ENCODE measurements at regions not wholly inside any gene's neighbourhood (a gene's known extent, or its start where the extent isn't known, plus 50 kb on each side); places are given as distances from the start of the nearest gene placed in this dataset.

DNA sequence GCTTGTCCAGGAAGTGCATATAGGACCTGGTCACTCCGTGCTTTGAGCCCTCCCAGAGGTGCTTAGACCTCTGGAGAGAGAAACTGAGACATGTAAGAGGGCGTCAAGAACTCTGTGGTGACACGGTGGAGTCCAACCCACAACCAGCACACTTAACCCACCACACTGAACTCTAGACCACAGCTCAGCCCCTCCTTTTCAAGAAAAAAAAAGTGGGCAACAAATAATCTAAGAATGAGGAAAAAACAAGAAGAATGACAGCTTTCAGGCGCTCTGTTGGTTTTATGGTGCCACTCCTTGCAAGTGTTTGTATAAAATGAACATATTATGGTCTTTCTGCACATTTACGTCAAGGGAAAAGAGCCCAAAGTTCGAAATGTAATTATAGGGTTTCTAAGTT lies 50.2 kb upstream of the SNAPC3 start:
- Mint-ChIP-seq H3K36me3 (peaks cover 10% of the 10 kb centered on the region), H3K27me3 (ENCODE audit: low read depth) (no peaks in the 10 kb centered on the region; the same call in 1 of the 2 replicates), H3K27ac (no peak overlapping the region), H3K4me3 (no peak overlapping the region), H3K4me1 (peaks cover 17% of the 10 kb centered on the region), H3K9me3 (peaks cover 19% of the 10 kb centered on the region)
- ChIA-PET CTCF (no interaction called here), POLR2A (no interaction called here)
- DNase-seq (ENCODE audit: low spot score) (no peak), ATAC-seq (no peak)
- no peak for TF ChIP-seq FOXK1 (CRISPR knock-in tag; IDR thresholded peaks at IDR 0.05)

DNA sequence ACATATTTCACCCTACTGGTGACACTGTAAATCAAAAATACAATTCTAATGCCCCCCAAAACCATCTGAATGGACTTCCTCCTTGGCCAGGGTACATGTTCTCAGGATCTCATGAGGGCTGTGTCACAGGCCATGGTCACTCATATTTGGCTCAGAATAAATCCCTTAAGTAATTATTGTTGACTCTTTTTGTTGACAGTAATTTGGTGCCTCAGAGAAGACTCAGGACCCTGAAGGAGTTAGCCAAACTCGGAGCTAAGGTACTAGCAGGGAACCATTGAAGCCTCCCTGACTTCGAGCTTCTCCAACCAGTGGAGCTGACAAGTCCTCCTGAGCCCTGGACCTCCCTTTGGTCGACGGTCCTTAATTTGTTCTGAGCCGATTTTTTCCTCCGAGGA lies 51.2 kb upstream of the SNAPC3 start:
- no peak for TF ChIP-seq ZNF396 (CRISPR knock-in tag; IDR thresholded peaks at IDR 0.05; ENCODE audit: borderline replicate concordance)
- TF ChIP-seq, protein P1, sequence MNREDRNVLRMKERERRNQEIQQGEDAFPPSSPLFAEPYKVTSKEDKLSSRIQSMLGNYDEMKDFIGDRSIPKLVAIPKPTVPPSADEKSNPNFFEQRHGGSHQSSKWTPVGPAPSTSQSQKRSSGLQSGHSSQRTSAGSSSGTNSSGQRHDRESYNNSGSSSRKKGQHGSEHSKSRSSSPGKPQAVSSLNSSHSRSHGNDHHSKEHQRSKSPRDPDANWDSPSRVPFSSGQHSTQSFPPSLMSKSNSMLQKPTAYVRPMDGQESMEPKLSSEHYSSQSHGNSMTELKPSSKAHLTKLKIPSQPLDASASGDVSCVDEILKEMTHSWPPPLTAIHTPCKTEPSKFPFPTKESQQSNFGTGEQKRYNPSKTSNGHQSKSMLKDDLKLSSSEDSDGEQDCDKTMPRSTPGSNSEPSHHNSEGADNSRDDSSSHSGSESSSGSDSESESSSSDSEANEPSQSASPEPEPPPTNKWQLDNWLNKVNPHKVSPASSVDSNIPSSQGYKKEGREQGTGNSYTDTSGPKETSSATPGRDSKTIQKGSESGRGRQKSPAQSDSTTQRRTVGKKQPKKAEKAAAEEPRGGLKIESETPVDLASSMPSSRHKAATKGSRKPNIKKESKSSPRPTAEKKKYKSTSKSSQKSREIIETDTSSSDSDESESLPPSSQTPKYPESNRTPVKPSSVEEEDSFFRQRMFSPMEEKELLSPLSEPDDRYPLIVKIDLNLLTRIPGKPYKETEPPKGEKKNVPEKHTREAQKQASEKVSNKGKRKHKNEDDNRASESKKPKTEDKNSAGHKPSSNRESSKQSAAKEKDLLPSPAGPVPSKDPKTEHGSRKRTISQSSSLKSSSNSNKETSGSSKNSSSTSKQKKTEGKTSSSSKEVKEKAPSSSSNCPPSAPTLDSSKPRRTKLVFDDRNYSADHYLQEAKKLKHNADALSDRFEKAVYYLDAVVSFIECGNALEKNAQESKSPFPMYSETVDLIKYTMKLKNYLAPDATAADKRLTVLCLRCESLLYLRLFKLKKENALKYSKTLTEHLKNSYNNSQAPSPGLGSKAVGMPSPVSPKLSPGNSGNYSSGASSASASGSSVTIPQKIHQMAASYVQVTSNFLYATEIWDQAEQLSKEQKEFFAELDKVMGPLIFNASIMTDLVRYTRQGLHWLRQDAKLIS (CRISPR knock-in tag; IDR thresholded peaks at IDR 0.05; ENCODE audit: borderline replicate concordance): no peak
- TF ChIP-seq, protein P2, sequence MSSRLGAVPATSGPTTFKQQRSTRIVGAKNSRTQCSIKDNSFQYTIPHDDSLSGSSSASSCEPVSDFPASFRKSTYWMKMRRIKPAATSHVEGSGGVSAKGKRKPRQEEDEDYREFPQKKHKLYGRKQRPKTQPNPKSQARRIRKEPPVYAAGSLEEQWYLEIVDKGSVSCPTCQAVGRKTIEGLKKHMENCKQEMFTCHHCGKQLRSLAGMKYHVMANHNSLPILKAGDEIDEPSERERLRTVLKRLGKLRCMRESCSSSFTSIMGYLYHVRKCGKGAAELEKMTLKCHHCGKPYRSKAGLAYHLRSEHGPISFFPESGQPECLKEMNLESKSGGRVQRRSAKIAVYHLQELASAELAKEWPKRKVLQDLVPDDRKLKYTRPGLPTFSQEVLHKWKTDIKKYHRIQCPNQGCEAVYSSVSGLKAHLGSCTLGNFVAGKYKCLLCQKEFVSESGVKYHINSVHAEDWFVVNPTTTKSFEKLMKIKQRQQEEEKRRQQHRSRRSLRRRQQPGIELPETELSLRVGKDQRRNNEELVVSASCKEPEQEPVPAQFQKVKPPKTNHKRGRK (CRISPR knock-in tag; IDR thresholded peaks at IDR 0.05; ENCODE audit: borderline replicate concordance): no peak
- CTCF ChIA-PET: no interaction called here

DNA sequence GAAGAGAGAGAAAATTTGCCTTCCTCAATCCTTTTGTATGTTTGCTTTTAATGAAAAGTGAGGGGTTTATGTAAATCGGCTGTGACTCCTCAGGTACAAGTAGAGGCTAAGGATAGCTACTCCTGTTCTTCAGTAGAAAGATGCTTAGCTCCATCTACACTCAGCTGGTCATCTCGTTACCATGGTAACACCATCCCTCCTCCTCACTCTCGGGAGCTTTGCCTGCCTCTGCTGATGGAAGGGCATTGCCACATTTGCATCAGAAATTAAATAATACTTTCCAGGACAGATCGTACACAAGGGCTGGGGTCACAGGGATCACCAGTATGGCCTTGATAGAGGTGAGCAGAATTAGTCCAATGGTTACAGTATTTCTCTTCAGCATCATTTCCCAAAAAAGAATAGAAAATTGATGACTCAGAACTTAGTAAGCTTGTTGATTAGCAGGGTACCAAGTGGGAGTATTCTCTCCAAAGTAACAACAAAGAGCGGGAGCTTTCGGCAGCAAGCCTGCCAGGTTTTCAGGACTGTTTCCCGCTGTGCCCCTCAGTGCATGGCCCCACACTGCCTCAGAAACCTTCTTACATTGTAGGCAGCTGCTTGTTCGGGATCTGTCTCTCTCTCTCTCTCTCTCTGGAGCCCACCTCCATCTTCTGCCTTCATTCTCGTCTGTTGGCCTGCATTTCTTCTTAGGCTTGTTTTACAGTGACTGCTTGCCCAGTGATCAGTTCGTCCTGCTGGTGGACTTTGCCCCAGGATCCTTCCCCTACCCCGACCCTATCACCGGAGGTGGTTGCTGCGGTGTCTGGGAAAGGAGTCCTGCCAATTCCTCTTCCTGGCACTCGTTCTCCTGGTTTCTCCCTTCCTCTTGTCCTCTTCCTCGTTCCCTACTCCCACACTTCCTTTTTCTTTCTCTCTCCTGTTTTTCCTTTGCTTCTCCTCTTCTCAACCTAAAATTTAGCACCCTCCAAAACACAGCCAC lies 51.9 kb upstream of the SNAPC3 start:
- Mint-ChIP-seq H3K4me3 (no peak overlapping the region), H3K27ac (no peak overlapping the region), H3K4me1 (peaks cover 17% of the 10 kb centered on the region), H3K27me3 (ENCODE audit: low read depth) (no peaks in the 10 kb centered on the region; the same call in 1 of the 2 replicates), H3K9me3 (peaks cover 7% of the 10 kb centered on the region), H3K36me3 (peaks cover 5% of the 10 kb centered on the region)
- POLR2A ChIA-PET: interaction anchor here (0.7 kb wide), 1 partner anchor 192 kb away, joined by 3 read pairs; no protein-coding TSS in a partner anchor
- ATAC-seq (peak; percentile 40), DNase-seq (ENCODE audit: low spot score) (no peak)
- CTCF ChIA-PET: interaction anchor here (0.6 to 1.2 kb wide), 3 partner anchors 8 to 64 kb away, joined by 3 to 4 read pairs (median 3); partner anchors contain the start of gene TTC39B
- TF ChIP-seq ZNF232 (CRISPR knock-in tag; IDR thresholded peaks at IDR 0.05) (no peak), TCF7 (CRISPR knock-in tag; IDR thresholded peaks at IDR 0.05; ENCODE audit: low read depth) (no peak), ZNF671 (CRISPR knock-in tag; IDR thresholded peaks at IDR 0.05) (no peak), ZNF396 (CRISPR knock-in tag; IDR thresholded peaks at IDR 0.05; ENCODE audit: borderline replicate concordance) (no peak), ZNF317 (CRISPR knock-in tag; IDR thresholded peaks at IDR 0.05; ENCODE audit: borderline replicate concordance, low read depth) (no peak), ETV6 (CRISPR knock-in tag; IDR thresholded peaks at IDR 0.05) (no peak), JUN (CRISPR knock-in tag; IDR thresholded peaks at IDR 0.05) (no peak), OVOL2 (CRISPR knock-in tag; IDR thresholded peaks at IDR 0.05; ENCODE audit: borderline replicate concordance) (no peak), GABPB1 (CRISPR knock-in tag; IDR thresholded peaks at IDR 0.05) (no peak), NR3C1 (CRISPR knock-in tag; conservative IDR thresholded peaks at IDR 0.05; ENCODE audit: low read depth) (no peak), PRRX2 (CRISPR knock-in tag; IDR thresholded peaks at IDR 0.05) (no peak)
- TF ChIP-seq, protein P3, sequence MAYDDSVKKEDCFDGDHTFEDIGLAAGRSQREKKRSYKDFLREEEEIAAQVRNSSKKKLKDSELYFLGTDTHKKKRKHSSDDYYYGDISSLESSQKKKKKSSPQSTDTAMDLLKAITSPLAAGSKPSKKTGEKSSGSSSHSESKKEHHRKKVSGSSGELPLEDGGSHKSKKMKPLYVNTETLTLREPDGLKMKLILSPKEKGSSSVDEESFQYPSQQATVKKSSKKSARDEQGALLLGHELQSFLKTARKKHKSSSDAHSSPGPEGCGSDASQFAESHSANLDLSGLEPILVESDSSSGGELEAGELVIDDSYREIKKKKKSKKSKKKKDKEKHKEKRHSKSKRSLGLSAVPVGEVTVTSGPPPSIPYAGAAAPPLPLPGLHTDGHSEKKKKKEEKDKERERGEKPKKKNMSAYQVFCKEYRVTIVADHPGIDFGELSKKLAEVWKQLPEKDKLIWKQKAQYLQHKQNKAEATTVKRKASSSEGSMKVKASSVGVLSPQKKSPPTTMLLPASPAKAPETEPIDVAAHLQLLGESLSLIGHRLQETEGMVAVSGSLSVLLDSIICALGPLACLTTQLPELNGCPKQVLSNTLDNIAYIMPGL (CRISPR knock-in tag; IDR thresholded peaks at IDR 0.05): no peak
- TF ChIP-seq, protein P4, sequence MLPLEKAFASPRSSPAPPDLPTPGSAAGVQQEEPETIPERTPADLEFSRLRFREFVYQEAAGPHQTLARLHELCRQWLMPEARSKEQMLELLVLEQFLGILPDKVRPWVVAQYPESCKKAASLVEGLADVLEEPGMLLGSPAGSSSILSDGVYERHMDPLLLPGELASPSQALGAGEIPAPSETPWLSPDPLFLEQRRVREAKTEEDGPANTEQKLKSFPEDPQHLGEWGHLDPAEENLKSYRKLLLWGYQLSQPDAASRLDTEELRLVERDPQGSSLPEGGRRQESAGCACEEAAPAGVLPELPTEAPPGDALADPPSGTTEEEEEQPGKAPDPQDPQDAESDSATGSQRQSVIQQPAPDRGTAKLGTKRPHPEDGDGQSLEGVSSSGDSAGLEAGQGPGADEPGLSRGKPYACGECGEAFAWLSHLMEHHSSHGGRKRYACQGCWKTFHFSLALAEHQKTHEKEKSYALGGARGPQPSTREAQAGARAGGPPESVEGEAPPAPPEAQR (CRISPR knock-in tag; IDR thresholded peaks at IDR 0.05): no peak
- TF ChIP-seq, protein P5, sequence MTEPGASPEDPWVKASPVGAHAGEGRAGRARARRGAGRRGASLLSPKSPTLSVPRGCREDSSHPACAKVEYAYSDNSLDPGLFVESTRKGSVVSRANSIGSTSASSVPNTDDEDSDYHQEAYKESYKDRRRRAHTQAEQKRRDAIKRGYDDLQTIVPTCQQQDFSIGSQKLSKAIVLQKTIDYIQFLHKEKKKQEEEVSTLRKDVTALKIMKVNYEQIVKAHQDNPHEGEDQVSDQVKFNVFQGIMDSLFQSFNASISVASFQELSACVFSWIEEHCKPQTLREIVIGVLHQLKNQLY (CRISPR knock-in tag; IDR thresholded peaks at IDR 0.05): no peak
- TF ChIP-seq, protein P6, sequence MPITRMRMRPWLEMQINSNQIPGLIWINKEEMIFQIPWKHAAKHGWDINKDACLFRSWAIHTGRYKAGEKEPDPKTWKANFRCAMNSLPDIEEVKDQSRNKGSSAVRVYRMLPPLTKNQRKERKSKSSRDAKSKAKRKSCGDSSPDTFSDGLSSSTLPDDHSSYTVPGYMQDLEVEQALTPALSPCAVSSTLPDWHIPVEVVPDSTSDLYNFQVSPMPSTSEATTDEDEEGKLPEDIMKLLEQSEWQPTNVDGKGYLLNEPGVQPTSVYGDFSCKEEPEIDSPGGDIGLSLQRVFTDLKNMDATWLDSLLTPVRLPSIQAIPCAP (CRISPR knock-in tag; IDR thresholded peaks at IDR 0.05): no peak
- TF ChIP-seq, protein P7, sequence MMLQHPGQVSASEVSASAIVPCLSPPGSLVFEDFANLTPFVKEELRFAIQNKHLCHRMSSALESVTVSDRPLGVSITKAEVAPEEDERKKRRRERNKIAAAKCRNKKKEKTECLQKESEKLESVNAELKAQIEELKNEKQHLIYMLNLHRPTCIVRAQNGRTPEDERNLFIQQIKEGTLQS (CRISPR knock-in tag; conservative IDR thresholded peaks at IDR 0.05): no peak

More for the DNA sequence above, 51.2 kb upstream of the SNAPC3 start:
- no peak for DNase-seq (ENCODE audit: low spot score)
- H3K36me3 Mint-ChIP-seq: peaks cover 10% of the 10 kb centered on the region
- peaks cover 17% of the 10 kb centered on the region for H3K4me1 Mint-ChIP-seq
- ATAC-seq: no peak
- no peak overlapping the region for H3K27ac Mint-ChIP-seq
- no peaks in the 10 kb centered on the region; the same call in 1 of the 2 replicates for H3K27me3 Mint-ChIP-seq (ENCODE audit: low read depth)
- POLR2A ChIA-PET: no interaction called here
- H3K9me3 Mint-ChIP-seq: peaks cover 14% of the 10 kb centered on the region
- no peak overlapping the region for H3K4me3 Mint-ChIP-seq
